ENCODE measurements at regions not wholly inside any gene's neighbourhood (a gene's known extent, or its start where the extent isn't known, plus 50 kb on each side); places are given as distances from the start of the nearest gene placed in this dataset.

GRCh38 chr10:37439826-37440225 lies 314.4 kb downstream of the ANKRD30A start:
- H3K4me3 ChIP-seq, result no peak overlapping the region
- H3K27ac ChIP-seq, result no peak overlapping the region
- no peak for DNase-seq (ENCODE audit: low spot score)
- no peak for TF ChIP-seq CTCF (IDR thresholded peaks at IDR 0.05)

GRCh38 chr10:37436357-37436756 lies 311.0 kb downstream of the ANKRD30A start:
- no peak for DNase-seq (ENCODE audit: low spot score)

GRCh38 chr10:37434091-37434490 lies 308.7 kb downstream of the ANKRD30A start:
- no peak for DNase-seq (ENCODE audit: low spot score)
- no peak overlapping the region for H3K4me3 ChIP-seq
- TF ChIP-seq CTCF (IDR thresholded peaks at IDR 0.05), result no peak
- H3K27ac ChIP-seq, result no peak overlapping the region

More at GRCh38 chr10:37436357-37436756, 311.0 kb downstream of the ANKRD30A start:
- TF ChIP-seq CTCF (IDR thresholded peaks at IDR 0.05), result no peak
- no peak overlapping the region for H3K27ac ChIP-seq
- no peak overlapping the region for H3K4me3 ChIP-seq

All from coronary artery (tissue), 2 donors.